ENCODE measurements at regions not wholly inside any gene's neighbourhood (a gene's known extent, or its start where the extent isn't known, plus 50 kb on each side); places are given as distances from the start of the nearest gene placed in this dataset.

GRCh38 chr14:104420990-104421389 is 158.6 kb upstream of the C14orf180 start:
- no peak for ATAC-seq (ENCODE audit: low read depth)
- no peak for DNase-seq (ENCODE audit: low spot score)

GRCh38 chr14:104421401-104421821 is 158.2 kb upstream of the C14orf180 start:
- ATAC-seq (ENCODE audit: low read depth) (no peak), DNase-seq (ENCODE audit: low spot score) (no peak)
- TF ChIP-seq CTCF (IDR thresholded peaks at IDR 0.05; ENCODE audit: poor library complexity, severe bottlenecking): no peak
- H3K9me3 ChIP-seq (ENCODE audit: severe bottlenecking): no peaks in the 10 kb centered on the region
- H3K27ac ChIP-seq (ENCODE audit: poor library complexity, severe bottlenecking): no peak overlapping the region
- no peaks in the 10 kb centered on the region for H3K4me1 ChIP-seq (ENCODE audit: insufficient read depth, poor library complexity, severe bottlenecking)
- H3K4me3 ChIP-seq (ENCODE audit: severe bottlenecking): no peak overlapping the region
- no peaks in the 10 kb centered on the region for H3K36me3 ChIP-seq (ENCODE audit: low read depth)
- peaks cover 90% of the 10 kb centered on the region for H3K27me3 ChIP-seq (ENCODE audit: insufficient read depth, poor library complexity, severe bottlenecking)

More at GRCh38 chr14:104420990-104421389, 158.6 kb upstream of the C14orf180 start:
- TF ChIP-seq CTCF (IDR thresholded peaks at IDR 0.05; ENCODE audit: poor library complexity, severe bottlenecking): no peak
- H3K36me3 ChIP-seq (ENCODE audit: low read depth): no peaks in the 10 kb centered on the region
- H3K27ac ChIP-seq (ENCODE audit: poor library complexity, severe bottlenecking): no peak overlapping the region
- H3K9me3 ChIP-seq (ENCODE audit: severe bottlenecking): no peaks in the 10 kb centered on the region
- H3K4me1 ChIP-seq (ENCODE audit: insufficient read depth, poor library complexity, severe bottlenecking): no peaks in the 10 kb centered on the region
- H3K4me3 ChIP-seq (ENCODE audit: severe bottlenecking): no peak overlapping the region
- peaks cover 92% of the 10 kb centered on the region for H3K27me3 ChIP-seq (ENCODE audit: insufficient read depth, poor library complexity, severe bottlenecking)

- Histone ChIP-seq H3K9me3 (ENCODE audit: severe bottlenecking) (no peaks in the 10 kb centered on the region), H3K27me3 (ENCODE audit: insufficient read depth, poor library complexity, severe bottlenecking) (peaks cover 87% of the 10 kb centered on the region), H3K36me3 (ENCODE audit: low read depth) (no peaks in the 10 kb centered on the region), H3K27ac (ENCODE audit: poor library complexity, severe bottlenecking) (no peak overlapping the region), H3K4me3 (ENCODE audit: severe bottlenecking) (no peak overlapping the region), H3K4me1 (ENCODE audit: insufficient read depth, poor library complexity, severe bottlenecking) (no peaks in the 10 kb centered on the region)
- no peak for DNase-seq (ENCODE audit: low spot score)
- TF ChIP-seq CTCF (IDR thresholded peaks at IDR 0.05; ENCODE audit: poor library complexity, severe bottlenecking): no peak
- ATAC-seq (ENCODE audit: low read depth): peak; percentile 30; the same call in 1 of the 3 replicates
These were observed 157.4 kb upstream of the C14orf180 start for GRCh38 chr14:104421892-104422828.

- Histone ChIP-seq H3K27me3 (ENCODE audit: insufficient read depth, poor library complexity, severe bottlenecking) (peaks cover 88% of the 10 kb centered on the region), H3K4me3 (ENCODE audit: severe bottlenecking) (no peak overlapping the region), H3K4me1 (ENCODE audit: insufficient read depth, poor library complexity, severe bottlenecking) (no peaks in the 10 kb centered on the region), H3K9me3 (ENCODE audit: severe bottlenecking) (no peaks in the 10 kb centered on the region), H3K27ac (ENCODE audit: poor library complexity, severe bottlenecking) (no peak overlapping the region), H3K36me3 (ENCODE audit: low read depth) (no peaks in the 10 kb centered on the region)
- ATAC-seq (ENCODE audit: low read depth): no peak
- no peak for TF ChIP-seq CTCF (IDR thresholded peaks at IDR 0.05; ENCODE audit: poor library complexity, severe bottlenecking)
- DNase-seq (ENCODE audit: low spot score): peak; percentile 56
These were observed 156.5 kb upstream of the C14orf180 start for GRCh38 chr14:104422837-104423681.
